ENCODE measurements at regions not wholly inside any gene's neighbourhood (a gene's known extent, or its start where the extent isn't known, plus 50 kb on each side); places are given as distances from the start of the nearest gene placed in this dataset.

- no peak for DNase-seq (ENCODE audit: insufficient read length, low spot score)
- FAIRE-seq, result no peak
Observed at GRCh38 chr5:125189531-125189941, 443.1 kb upstream of the ZNF608 start.

- peak; percentile 34 for DNase-seq (ENCODE audit: insufficient read length, low spot score)
- no peak for FAIRE-seq
Observed at GRCh38 chr5:125190232-125191087, 444.0 kb upstream of the ZNF608 start.

- no peak for FAIRE-seq
Observed at GRCh38 chr5:125194883-125195282, 448.4 kb upstream of the ZNF608 start.

GRCh38 chr5:125196481-125197111 lies 450.2 kb upstream of the ZNF608 start:
- FAIRE-seq, result no peak
- no peak for DNase-seq (ENCODE audit: insufficient read length, low spot score)

More at GRCh38 chr5:125194883-125195282, 448.4 kb upstream of the ZNF608 start:
- no peak for DNase-seq (ENCODE audit: insufficient read length, low spot score)

- no peak for FAIRE-seq
- no peak for DNase-seq (ENCODE audit: insufficient read length, low spot score)
Observed at GRCh38 chr5:125197321-125197720, 450.9 kb upstream of the ZNF608 start.

GRCh38 chr5:125198270-125198974 lies 452.0 kb upstream of the ZNF608 start:
- no peak for DNase-seq (ENCODE audit: insufficient read length, low spot score)
- no peak for FAIRE-seq

- FAIRE-seq (no peak), DNase-seq (ENCODE audit: insufficient read length, low spot score) (no peak)
Observed at GRCh38 chr5:125199373-125199772, 452.9 kb upstream of the ZNF608 start.

- FAIRE-seq (no peak), DNase-seq (ENCODE audit: insufficient read length, low spot score) (no peak)
Observed at GRCh38 chr5:125199968-125200865, 453.8 kb upstream of the ZNF608 start.

- FAIRE-seq (no peak), DNase-seq (ENCODE audit: insufficient read length, low spot score) (no peak)
Observed at GRCh38 chr5:125200866-125201373, 454.5 kb upstream of the ZNF608 start.

GRCh38 chr5:125201446-125202052 lies 455.1 kb upstream of the ZNF608 start:
- DNase-seq (ENCODE audit: insufficient read length, low spot score) (no peak), FAIRE-seq (no peak)

- DNase-seq (ENCODE audit: insufficient read length, low spot score), result no peak
Observed at GRCh38 chr5:125202353-125202752, 455.9 kb upstream of the ZNF608 start.

GRCh38 chr5:125202871-125203438 lies 456.5 kb upstream of the ZNF608 start:
- DNase-seq (ENCODE audit: insufficient read length, low spot score), result no peak
- no peak for FAIRE-seq

More at GRCh38 chr5:125202353-125202752, 455.9 kb upstream of the ZNF608 start:
- no peak for FAIRE-seq

GRCh38 chr5:125203912-125204311 lies 457.5 kb upstream of the ZNF608 start:
- FAIRE-seq, result no peak
- no peak for DNase-seq (ENCODE audit: insufficient read length, low spot score)

- no peak for DNase-seq (ENCODE audit: insufficient read length, low spot score)
- no peak for FAIRE-seq
Observed at GRCh38 chr5:125205601-125206225, 459.3 kb upstream of the ZNF608 start.

GRCh38 chr5:125207856-125208255 lies 461.4 kb upstream of the ZNF608 start:
- FAIRE-seq (no peak), DNase-seq (ENCODE audit: insufficient read length, low spot score) (no peak)

GRCh38 chr5:125209650-125210049 lies 463.2 kb upstream of the ZNF608 start:
- FAIRE-seq, result no peak
- DNase-seq (ENCODE audit: insufficient read length, low spot score), result no peak

- DNase-seq (ENCODE audit: insufficient read length, low spot score) (no peak), FAIRE-seq (no peak)
Observed at GRCh38 chr5:125210242-125210947, 464.0 kb upstream of the ZNF608 start.

GRCh38 chr5:125214080-125214479 lies 467.6 kb upstream of the ZNF608 start:
- DNase-seq (ENCODE audit: insufficient read length, low spot score) (no peak), FAIRE-seq (no peak)
